ENCODE measurements at regions not wholly inside any gene's neighbourhood (a gene's known extent, or its start where the extent isn't known, plus 50 kb on each side); places are given as distances from the start of the nearest gene placed in this dataset.

DNA sequence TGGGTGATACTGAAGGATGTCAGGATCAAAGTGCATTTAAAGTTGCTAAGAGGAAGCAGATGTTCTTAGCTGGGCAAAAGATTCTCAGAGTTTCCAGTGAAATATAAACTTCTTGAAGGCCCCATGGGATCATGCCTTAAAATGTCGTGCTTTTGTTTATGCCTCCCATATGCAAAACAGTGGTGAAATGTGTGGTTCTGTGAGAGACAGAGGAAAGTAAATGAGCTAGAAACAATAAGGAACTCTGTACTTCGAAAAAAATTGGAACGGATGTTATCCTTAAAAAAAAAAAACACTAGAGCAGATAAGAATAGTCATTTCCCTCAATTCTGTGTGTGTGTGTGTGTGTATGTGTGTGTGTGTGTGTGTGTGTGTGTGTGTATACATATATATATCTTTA, 497.0 kb upstream of the TBL1XR1 start:
- TF ChIP-seq, protein P1, sequence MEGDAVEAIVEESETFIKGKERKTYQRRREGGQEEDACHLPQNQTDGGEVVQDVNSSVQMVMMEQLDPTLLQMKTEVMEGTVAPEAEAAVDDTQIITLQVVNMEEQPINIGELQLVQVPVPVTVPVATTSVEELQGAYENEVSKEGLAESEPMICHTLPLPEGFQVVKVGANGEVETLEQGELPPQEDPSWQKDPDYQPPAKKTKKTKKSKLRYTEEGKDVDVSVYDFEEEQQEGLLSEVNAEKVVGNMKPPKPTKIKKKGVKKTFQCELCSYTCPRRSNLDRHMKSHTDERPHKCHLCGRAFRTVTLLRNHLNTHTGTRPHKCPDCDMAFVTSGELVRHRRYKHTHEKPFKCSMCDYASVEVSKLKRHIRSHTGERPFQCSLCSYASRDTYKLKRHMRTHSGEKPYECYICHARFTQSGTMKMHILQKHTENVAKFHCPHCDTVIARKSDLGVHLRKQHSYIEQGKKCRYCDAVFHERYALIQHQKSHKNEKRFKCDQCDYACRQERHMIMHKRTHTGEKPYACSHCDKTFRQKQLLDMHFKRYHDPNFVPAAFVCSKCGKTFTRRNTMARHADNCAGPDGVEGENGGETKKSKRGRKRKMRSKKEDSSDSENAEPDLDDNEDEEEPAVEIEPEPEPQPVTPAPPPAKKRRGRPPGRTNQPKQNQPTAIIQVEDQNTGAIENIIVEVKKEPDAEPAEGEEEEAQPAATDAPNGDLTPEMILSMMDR (IDR thresholded peaks at IDR 0.05) = no peak
- TF ChIP-seq POLR2A (IDR thresholded peaks at IDR 0.05) = no peak

All from heart left ventricle (tissue), 13 donors.